HG03442 (cell line): ENCODE measurements at regions not wholly inside any gene's neighbourhood (a gene's known extent, or its start where the extent isn't known, plus 50 kb on each side); places are given as distances from the start of the nearest gene placed in this dataset.
A peak's percentile ranks its signal among the peaks of the same experiment; 100 is the strongest.
"Not testable (repeated sequence)": the region's sequence is repeated elsewhere in the genome, so short reads cannot be mapped to it uniquely, and the experiment has no call there.

ENCODE experiments used
- ATAC-seq: cut with Tn5 transposase; IDR thresholded peaks from one replicate; pipeline ENCODE4 v1.9.1; 2021; ENCODE audit warnings: mild to moderate bottlenecking, moderate library complexity; ENCODE audit not compliant: unreplicated experiment

DNA sequence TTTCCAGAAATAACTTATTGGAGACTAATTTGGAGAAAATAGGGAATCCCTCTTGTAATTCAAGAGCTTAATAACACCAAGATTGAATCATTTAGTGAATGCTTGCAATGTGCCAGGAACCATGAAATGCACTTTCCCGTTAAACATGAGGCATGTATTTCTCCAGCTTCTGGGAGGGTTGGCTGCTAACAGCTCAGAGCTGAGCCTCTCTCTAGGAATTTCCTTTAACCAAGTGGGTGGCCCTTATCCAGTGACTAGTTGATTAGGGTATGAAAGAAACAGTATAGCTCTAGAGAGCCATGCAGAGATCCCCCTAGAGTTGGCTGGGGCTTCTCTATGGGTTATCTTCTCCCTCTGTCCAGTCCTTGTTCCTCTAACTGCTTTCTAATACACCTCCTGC, 356.4 kb upstream of the GOT2 start:
- no peak for ATAC-seq

DNA sequence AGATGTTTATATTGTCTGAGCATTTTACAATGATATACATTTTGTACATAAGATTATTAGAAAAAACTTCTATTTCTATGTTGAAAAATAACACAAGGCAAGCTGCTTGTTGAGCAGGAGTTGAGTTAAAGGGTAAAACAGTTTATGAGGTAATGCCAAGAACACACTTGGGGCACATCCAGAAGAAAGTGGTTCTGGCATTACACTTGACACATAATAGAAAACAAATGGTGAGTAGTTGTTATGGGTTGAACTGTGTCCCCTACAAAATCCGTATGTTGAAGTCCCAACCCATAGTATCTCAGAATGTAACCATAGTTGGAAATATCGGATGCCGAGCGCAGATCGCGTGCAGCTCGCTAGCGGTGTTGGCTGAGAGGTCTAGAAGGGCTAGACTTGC, 354.3 kb upstream of the GOT2 start:
- no peak for ATAC-seq

DNA sequence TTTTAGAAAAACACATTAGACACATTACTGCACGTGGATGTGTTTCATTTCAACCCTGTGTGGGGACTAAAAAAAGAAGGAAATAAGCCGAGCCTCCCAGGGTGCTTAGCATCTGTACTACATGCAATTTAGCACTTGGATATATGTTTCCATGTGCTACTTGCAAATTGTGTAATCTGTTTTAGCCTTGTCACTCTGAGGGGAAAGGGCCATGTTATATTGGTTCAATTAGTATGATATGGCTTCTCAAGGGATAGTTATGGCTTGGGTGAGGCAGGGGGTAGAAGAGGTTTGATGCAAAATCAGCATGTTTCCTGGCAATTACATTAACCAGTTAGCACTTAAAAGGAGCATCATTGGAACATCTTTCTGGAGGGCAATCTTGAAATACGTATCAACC, 353.5 kb upstream of the GOT2 start:
- no peak for ATAC-seq

DNA sequence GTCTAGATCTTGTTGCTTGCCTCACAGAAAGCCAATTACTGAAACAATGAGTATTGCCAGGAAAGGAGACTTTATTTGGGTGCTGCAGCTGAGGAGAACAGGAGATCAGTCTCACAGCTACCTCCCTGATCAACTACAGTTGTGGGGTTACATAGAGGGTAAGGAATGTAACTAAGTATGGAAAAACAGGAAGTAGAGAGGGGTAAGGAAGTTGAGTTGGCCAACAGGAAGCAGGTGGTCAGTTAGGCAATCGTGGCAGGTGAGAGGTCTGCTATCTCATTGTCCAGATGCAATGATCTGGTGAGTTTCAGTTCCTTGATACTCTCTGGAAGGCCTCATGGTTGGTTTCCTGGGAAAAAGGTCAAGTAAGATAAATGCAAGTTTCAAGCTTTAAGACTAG, 333.1 kb upstream of the GOT2 start:
- no peak for ATAC-seq

DNA sequence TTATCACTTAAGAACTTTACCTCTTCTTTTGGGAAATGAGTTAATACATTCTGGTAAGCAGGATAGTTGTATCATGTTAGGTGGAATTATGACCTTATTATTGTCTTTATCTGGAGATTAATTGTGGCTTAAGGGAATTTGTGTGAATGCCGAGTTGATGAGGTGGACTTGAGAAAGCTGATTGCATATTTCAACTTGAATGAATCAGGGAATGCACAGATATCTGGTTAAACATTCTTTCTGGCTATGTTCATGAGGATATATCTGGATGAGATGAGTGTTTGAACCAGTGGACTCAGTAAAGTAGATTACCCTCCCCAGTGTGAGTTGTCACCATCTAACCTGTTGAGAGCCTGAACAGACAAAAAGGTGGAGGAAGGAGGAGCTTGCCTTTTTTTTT, 326.1 kb upstream of the GOT2 start:
- ATAC-seq = no peak

- no peak for ATAC-seq
These were observed 324.1 kb upstream of the GOT2 start for GRCh38 chr16:59058250-59058649.

DNA sequence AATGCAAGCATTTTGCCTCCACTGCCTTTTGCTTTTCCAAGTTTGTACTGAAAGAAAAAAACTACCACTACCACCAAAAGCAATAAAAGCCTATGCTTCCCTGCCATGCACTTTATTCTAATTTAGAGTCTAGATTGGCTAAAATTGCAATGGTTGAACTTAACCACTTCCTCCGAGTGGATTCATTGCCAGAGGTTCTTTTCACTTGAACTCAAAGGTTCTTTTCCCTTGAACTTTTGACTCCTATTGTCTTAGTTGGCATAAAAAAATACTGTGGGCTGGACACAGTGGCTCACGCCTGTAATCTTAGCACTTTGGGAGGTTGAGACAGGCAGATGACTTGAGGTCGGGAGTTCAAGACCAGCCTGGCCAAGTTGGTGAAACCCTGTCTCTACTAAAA, 319.8 kb upstream of the GOT2 start:
- ATAC-seq = no peak

- no peak for ATAC-seq
These were observed 318.1 kb upstream of the GOT2 start for GRCh38 chr16:59052231-59052630.

GRCh38 chr16:59048876-59049275, 314.8 kb upstream of the GOT2 start:
- ATAC-seq = no peak

GRCh38 chr16:59047114-59047513, 313.0 kb upstream of the GOT2 start:
- ATAC-seq = no peak

DNA sequence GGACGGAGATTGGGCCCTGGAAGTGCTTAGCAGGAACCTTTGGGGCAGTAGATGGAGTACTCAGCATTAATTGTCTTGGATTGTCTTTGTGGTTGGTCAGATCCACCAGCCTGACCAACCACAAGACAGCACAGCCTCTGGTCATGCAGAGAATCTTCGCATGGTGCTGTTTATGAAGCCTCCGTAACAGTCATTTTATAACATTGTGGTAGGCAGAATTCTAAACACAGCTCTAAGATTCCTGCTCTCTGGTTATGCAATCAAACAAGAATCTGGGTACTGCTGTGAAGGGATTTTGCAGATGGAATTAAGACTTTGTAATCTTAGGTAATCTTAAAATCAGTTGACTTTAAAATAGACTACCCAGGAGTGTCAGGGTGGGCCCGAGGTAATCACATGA, 312.2 kb upstream of the GOT2 start:
- ATAC-seq = no peak

- no peak for ATAC-seq
These were observed 311.4 kb upstream of the GOT2 start for GRCh38 chr16:59045501-59045900.

GRCh38 chr16:59044616-59045015, 310.5 kb upstream of the GOT2 start:
- ATAC-seq = no peak

DNA sequence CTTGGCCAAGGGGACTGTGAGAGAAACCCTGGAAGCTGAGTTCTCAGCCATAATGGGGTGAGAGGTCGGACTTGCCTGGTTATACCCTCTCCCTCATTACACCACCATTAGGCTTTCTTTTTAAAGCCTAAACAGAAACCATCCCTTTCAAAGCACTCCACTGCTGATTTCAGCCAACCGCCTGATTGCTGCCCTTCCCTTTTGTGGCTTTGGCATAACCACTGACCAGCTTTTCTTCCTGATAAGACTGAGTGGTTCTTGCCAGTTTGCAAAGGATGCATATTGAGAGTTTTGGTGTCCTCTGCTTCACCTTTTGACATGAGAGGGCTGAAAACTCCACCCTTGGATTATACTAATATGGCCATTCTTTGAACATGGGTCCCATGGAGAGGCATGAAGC, 308.2 kb upstream of the GOT2 start:
- ATAC-seq = no peak

DNA sequence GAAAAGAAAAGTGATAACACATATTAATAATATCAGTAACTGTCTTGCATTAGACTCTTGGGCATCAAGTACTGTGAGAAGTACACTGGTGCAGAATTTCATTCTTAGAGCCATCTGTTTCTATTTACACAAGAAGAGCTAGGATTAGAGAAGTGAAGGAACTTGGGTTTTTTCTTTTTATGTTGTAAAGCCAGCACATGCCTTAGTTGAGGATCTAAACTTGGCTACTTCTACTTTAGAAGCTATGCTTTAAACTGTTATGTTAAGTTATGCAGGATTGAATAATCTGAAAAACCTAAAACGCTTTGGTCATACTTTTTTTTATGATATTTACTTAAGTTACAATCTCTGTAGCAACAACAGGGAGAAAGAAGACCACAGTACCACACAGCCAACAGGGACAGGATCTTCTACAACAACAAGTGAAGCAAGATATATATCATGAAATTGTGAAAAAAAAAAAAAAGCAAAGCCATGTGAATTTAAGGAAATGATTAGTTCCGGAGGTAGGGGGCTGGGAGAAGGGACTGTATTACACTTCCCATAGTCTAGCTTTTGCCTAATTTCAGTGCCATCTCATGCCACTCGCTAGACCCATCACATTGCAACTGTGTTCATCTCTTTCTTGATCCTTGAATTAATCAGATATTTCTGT, 305.1 kb upstream of the GOT2 start:
- ATAC-seq = no peak

DNA sequence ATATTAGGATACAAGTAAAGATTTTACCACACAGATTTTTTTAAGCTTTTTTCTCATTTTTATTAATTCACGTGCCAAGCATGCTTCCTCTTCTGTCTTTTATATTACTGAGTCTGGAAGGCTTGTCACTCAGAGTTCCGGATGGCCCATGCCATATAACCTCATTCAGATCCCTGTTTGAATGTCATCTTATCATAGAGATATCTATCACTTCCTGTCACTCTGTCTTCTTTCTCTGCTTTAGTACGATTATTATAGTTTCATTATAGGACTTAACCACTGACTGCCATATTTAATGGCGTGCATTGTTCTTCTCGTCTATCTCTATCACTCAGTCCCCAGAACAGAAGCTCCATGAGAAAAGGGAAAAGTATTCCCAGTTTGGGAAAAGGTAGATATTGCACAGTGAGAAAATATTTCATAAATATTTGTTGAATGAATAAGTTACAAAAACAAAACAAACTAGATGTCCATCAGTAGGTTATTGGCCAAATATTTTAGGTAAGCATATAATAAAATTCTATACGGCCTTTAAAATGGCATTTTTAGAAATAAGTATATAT, 296.9 kb upstream of the GOT2 start:
- ATAC-seq = no peak

- ATAC-seq = no peak
These were observed 287.6 kb upstream of the GOT2 start for GRCh38 chr16:59021751-59022150.

GRCh38 chr16:59013930-59014329, 279.8 kb upstream of the GOT2 start:
- ATAC-seq = no peak

- ATAC-seq = no peak
These were observed 265.6 kb upstream of the GOT2 start for GRCh38 chr16:58999762-59000161.

DNA sequence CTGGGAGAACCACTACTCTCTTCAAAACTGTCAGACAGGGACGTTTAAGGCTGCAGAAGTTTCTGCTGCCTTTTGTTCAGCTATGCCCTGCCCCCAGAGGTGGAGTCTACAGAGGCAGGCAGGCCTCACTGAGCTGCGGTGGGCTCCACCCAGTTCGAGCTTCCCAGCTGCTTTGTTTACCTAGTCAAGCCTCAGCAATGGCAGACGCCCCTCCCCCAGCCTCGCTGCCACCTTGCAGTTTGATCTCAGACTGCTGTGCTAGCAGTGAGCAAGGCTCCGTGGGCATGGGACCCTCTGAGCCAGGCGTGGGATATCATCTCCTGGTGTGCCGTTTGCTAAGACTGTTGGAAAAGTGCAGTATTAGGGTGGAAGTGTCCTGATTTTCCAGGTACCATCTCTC, 258.6 kb upstream of the GOT2 start:
- not testable (repeated sequence) for ATAC-seq

GRCh38 chr16:58983181-58983965, 249.3 kb upstream of the GOT2 start:
- not testable (repeated sequence) for ATAC-seq

DNA sequence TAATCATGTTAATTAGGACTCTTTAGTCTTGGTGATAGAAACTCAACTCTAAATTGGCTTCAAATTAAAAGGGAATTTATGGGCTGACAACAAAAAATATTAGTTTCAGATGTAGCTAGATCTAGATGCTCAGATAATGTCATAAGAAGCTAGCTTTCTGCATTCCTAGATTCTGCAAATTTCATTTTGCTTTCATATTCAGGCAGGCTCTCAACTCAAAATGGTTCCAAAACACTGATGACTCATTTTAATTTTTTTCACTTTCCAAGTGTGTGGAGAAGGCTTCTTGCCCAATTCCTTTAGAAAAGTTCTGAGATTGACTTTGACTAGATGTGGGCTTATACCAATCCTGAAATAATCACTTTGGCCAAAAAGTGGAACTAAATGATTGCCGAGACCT, 236.7 kb upstream of the GOT2 start:
- ATAC-seq = peak; percentile 69
